ENCODE measurements at regions not wholly inside any gene's neighbourhood (a gene's known extent, or its start where the extent isn't known, plus 50 kb on each side); places are given as distances from the start of the nearest gene placed in this dataset.

DNA sequence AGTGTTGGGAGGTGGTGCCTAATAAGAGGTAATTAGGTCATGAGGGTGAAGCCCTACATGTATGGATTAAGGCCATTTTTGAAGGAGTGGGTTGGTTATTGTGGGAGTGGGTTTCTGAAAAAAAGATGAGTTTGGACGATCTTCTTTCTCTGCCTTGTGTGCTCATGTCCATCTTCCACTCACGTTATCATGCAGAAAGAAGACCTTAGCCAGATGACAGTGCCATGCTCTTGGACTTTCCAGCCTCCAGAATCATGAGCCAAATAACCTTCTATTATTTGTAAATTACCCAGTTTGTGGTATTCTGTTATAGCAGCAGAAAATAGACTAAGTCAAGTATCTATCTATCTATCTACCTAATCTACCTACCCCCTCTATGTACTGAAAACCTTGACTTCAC is 71.9 kb downstream of the SDR9C7 start:
- no peaks in the 10 kb centered on the region for H3K27me3 ChIP-seq (ENCODE audit: control insufficient read depth, insufficient read depth, low read length)
- dilution Hi-C loops (cut with HindIII; ENCODE audit: low sequenced_read_pairs, unreplicated experiment): no loop called here
- no peak overlapping the region for H3K56ac ChIP-seq (ENCODE audit: extremely low read depth, insufficient read depth, low read length)
- H3K79me1 ChIP-seq (ENCODE audit: low read depth in 1 of 2, low read length in 2 of 2): no peaks in the 10 kb centered on the region
- H2BK15ac ChIP-seq (ENCODE audit: low read depth, low read length): no peak overlapping the region
- no peak overlapping the region for H2AK5ac ChIP-seq (ENCODE audit: low read depth, low read length)
- intact Hi-C loops (cut with micrococcal nuclease): no loop called here
- ATAC-seq (ENCODE audit: low read depth): no peak
- H2BK120ac ChIP-seq (ENCODE audit: low read depth, low read length): no peak overlapping the region
- no peak overlapping the region for H3K18ac ChIP-seq (ENCODE audit: low read depth, low read length)
- H3K4me2 ChIP-seq (ENCODE audit: low read depth, low read length): no peak overlapping the region
- no peak for TF ChIP-seq ELK1 (IDR thresholded peaks at IDR 0.05; ENCODE audit: borderline replicate concordance, low read depth, low read length)
- TF ChIP-seq RAD21 (IDR thresholded peaks at IDR 0.05; ENCODE audit: low read length): no peak
- TF ChIP-seq CTCF (conservative IDR thresholded peaks at IDR 0.05; ENCODE audit: low read depth, low read length): no peak
- TF ChIP-seq MXI1 (IDR thresholded peaks at IDR 0.05; ENCODE audit: borderline replicate concordance, low read depth, low read length): no peak
- TF ChIP-seq RFX5 (IDR thresholded peaks at IDR 0.05; ENCODE audit: low read depth, low read length): no peak
- TF ChIP-seq FOS (IDR thresholded peaks at IDR 0.05; ENCODE audit: low read depth, low read length): no peak
- no peak for TF ChIP-seq BHLHE40 (IDR thresholded peaks at IDR 0.05; ENCODE audit: low read depth, low read length)
- no peak for TF ChIP-seq CHD1 (IDR thresholded peaks at IDR 0.05; ENCODE audit: low read depth, low read length)
- no peak for TF ChIP-seq SMC3 (IDR thresholded peaks at IDR 0.05; ENCODE audit: low read depth, low read length)
- no peak for TF ChIP-seq MAFK (IDR thresholded peaks at IDR 0.05; ENCODE audit: low read depth, low read length)
- TF ChIP-seq CEBPB (IDR thresholded peaks at IDR 0.05; ENCODE audit: low read depth, low read length): no peak
- TF ChIP-seq MAZ (IDR thresholded peaks at IDR 0.05; ENCODE audit: borderline replicate concordance, low read depth, low read length): no peak
- no peak for TF ChIP-seq NFE2L2 (IDR thresholded peaks at IDR 0.05; ENCODE audit: low read depth, low read length)
- TF ChIP-seq POLR2A (IDR thresholded peaks at IDR 0.05; ENCODE audit: low read depth, low read length): no peak
- TF ChIP-seq RCOR1 (IDR thresholded peaks at IDR 0.05; ENCODE audit: insufficient replicate concordance, low read length): no peak
- TF ChIP-seq, protein P1, sequence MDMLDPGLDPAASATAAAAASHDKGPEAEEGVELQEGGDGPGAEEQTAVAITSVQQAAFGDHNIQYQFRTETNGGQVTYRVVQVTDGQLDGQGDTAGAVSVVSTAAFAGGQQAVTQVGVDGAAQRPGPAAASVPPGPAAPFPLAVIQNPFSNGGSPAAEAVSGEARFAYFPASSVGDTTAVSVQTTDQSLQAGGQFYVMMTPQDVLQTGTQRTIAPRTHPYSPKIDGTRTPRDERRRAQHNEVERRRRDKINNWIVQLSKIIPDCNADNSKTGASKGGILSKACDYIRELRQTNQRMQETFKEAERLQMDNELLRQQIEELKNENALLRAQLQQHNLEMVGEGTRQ (IDR thresholded peaks at IDR 0.05; ENCODE audit: low read depth, low read length): no peak
- no peak overlapping the region for H3K27ac ChIP-seq (ENCODE audit: insufficient read depth, low read length)
- no peak overlapping the region for H2AK9ac ChIP-seq (replicated peaks; ENCODE audit: low read depth, low read length, poor library complexity)
- no TSS peak for BruUV-seq (replicated peaks)
- H3K14ac ChIP-seq (replicated peaks; ENCODE audit: low read depth, low read length): no peak overlapping the region
- no peaks in the 10 kb centered on the region for H3K36me3 ChIP-seq (ENCODE audit: control insufficient read depth, insufficient read depth, low read length)
- no CpG with 5 or more reads among the region's 2 CpGs for WGBS, 2 experiments (ENCODE audit: extremely low coverage in 2 of 2, insufficient read length in 1 of 2)
- H3K4ac ChIP-seq (ENCODE audit: low read depth, low read length): no peak overlapping the region
- H3K4me1 ChIP-seq (ENCODE audit: control insufficient read depth, insufficient read depth, low read length): no peaks in the 10 kb centered on the region
- H2BK20ac ChIP-seq (ENCODE audit: low read depth, low read length): no peak overlapping the region
- no peak overlapping the region for H3K9ac ChIP-seq (ENCODE audit: low read depth, low read length)
- no peak overlapping the region for H3K23ac ChIP-seq (ENCODE audit: low read depth, low read length)
- H2BK5ac ChIP-seq (ENCODE audit: low read depth, low read length, poor library complexity, severe bottlenecking): no peak overlapping the region
- H3K9me3 ChIP-seq (ENCODE audit: control insufficient read depth, insufficient read depth, low read length): peaks cover 17% of the 10 kb centered on the region
- no peak overlapping the region for H2AFZ ChIP-seq (replicated peaks; ENCODE audit: low read length, poor library complexity)
- H4K91ac ChIP-seq (ENCODE audit: insufficient read depth, low read depth, low read length): no peak overlapping the region
- in situ Hi-C loops (cut with MboI; ENCODE audit: low sequenced_read_pairs): no loop called here
- no peaks in the 10 kb centered on the region for H3K9me1 ChIP-seq (ENCODE audit: insufficient read depth, low read length)
- POLR2A ChIA-PET (ENCODE audit: unreplicated experiment): no interaction called here
- no peak overlapping the region for H3K4me3 ChIP-seq (ENCODE audit: insufficient read depth, low read depth, low read length)
- H4K20me1 ChIP-seq (ENCODE audit: insufficient read depth, low read length): no peaks in the 10 kb centered on the region
- CTCF ChIA-PET: no interaction called here
- DNase-seq: no peak
- H4K5ac ChIP-seq (ENCODE audit: low read depth, low read length): no peak overlapping the region
- H4K8ac ChIP-seq (ENCODE audit: low read depth in 2 of 2, low read length in 2 of 2): no peak overlapping the region
